ENCODE measurements at regions not wholly inside any gene's neighbourhood (a gene's known extent, or its start where the extent isn't known, plus 50 kb on each side); places are given as distances from the start of the nearest gene placed in this dataset.

DNA sequence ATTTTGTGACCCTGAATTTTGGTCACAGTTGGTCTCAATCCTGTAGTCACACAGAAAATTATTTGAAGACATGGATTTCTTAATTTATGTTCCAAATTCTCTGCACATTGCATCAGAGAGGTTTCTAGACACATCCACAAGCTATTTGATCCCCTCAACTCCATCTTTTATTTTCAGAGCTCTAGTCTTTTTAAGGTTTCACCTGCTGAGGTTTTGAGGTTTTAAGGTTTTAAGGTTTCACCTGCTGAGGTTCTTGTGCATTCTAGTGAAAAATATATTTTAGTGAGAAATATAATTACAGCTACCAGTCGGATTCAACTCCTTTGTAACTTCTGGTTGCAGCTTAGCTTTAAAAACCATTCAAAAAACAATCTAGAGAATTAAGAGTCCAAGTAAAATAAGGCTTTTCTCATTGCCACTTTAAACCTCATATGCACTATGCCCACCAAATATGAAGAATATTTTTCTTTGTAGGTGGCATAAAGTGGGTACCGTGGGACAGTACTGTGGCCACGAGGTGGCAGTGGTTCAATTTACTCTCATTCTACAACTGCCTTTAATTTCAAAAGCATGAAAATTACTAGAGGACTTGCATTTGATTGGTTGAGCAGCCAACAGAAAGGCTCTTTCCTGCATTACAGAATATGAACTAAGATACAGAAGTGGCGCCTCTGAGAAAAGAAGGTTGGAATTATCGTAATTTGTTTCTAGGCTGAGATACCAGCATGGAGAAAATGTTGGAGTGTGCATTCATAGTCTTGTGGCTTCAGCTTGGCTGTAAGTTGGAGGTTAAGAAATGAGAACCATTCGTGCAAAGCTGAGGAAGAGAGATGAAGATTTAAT, 366.5 kb upstream of the OR4E1 start:
- H3K36me3 ChIP-seq = no peaks in the 10 kb centered on the region
- no peak overlapping the region for H3K9ac ChIP-seq
- peaks cover 23% of the 10 kb centered on the region; the same call in 1 of the 2 replicates for H3K27me3 ChIP-seq
- no peaks in the 10 kb centered on the region for H3K4me1 ChIP-seq
- H3K27ac ChIP-seq = no peak overlapping the region
- no peak for TF ChIP-seq Cebpa-rat (IDR thresholded peaks at IDR 0.05)
- peaks cover 7% of the 10 kb centered on the region; the same call in 1 of the 2 replicates for H4K20me1 ChIP-seq
- no peak overlapping the region for H3K4me2 ChIP-seq
- no peaks in the 10 kb centered on the region for H3K9me3 ChIP-seq
- H3K4me3 ChIP-seq = no peak overlapping the region

DNA sequence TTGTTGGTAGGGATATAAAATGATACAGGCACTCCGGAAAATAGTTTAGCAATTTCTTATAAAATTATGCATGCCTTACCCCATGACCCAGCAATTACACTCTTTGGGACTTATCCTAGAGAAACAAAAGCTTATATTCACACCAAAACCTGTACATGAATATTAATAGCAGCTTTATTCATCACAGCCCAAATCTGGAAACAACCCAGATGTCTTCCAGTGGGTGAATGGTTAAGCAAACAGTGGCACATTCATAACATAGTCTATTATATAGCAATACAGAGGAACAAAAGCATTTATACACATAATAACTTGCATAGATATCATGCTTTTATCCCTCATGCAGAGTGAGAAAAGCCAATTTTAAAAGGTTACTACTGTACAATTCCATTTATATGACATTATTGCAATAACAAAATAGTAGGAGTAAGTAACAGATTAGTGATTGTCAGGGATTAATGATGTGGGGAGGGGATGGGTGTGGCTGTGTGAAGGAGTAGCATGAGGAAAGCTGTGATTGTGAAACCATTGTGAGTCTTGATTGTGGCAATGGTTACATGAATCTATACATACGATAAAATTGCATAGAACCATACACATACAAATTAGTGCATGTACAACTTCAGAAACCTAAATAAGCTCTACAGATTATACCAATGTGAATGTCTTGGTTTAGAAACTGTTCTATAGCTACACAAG, 363.1 kb upstream of the OR4E1 start:
- Histone ChIP-seq H3K36me3 (no peaks in the 10 kb centered on the region), H3K27me3 (peaks cover 12% of the 10 kb centered on the region; the same call in 1 of the 2 replicates), H4K20me1 (peaks cover 7% of the 10 kb centered on the region; the same call in 1 of the 2 replicates), H3K9ac (no peak overlapping the region), H3K4me1 (no peaks in the 10 kb centered on the region), H3K9me3 (no peaks in the 10 kb centered on the region), H3K27ac (no peak overlapping the region), H3K4me2 (no peak overlapping the region), H3K4me3 (no peak overlapping the region)
- TF ChIP-seq Cebpa-rat (IDR thresholded peaks at IDR 0.05) = no peak

DNA sequence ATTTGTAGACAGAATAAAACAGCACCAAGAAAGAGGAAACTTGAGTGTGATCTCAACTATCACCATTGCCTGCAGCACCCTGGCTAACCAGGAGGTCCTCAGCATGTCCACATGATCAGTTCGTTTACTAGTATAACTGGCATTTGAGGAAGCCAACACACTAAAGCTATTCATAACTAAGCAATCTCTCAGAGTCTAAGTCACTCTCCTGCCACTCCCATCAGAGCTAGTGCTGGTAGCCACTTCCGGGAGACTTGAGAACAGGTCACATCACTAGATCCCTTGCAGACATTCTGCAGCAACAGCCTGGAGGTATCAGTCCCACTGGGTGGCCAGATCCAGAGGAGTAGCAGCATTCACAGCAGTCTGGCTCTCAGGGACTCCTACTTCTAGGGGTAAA, 352.9 kb upstream of the OR4E1 start:
- H4K20me1 ChIP-seq = no peaks in the 10 kb centered on the region
- no peak overlapping the region for H3K4me3 ChIP-seq
- no peaks in the 10 kb centered on the region for H3K9me3 ChIP-seq
- H3K36me3 ChIP-seq = no peaks in the 10 kb centered on the region
- no peak overlapping the region for H3K9ac ChIP-seq
- H3K27me3 ChIP-seq = no peaks in the 10 kb centered on the region; the same call in 1 of the 2 replicates
- TF ChIP-seq Cebpa-rat (IDR thresholded peaks at IDR 0.05) = no peak
- no peak overlapping the region for H3K4me2 ChIP-seq
- no peak overlapping the region for H3K27ac ChIP-seq
- H3K4me1 ChIP-seq = no peaks in the 10 kb centered on the region

GRCh38 chr14:22025879-22026278, 352.3 kb upstream of the OR4E1 start:
- Histone ChIP-seq H3K4me1 (no peaks in the 10 kb centered on the region), H3K9ac (no peak overlapping the region), H3K36me3 (no peaks in the 10 kb centered on the region), H4K20me1 (no peaks in the 10 kb centered on the region), H3K27ac (no peak overlapping the region), H3K4me3 (no peak overlapping the region), H3K4me2 (no peak overlapping the region), H3K9me3 (no peaks in the 10 kb centered on the region), H3K27me3 (no peaks in the 10 kb centered on the region; the same call in 1 of the 2 replicates)
- no peak for TF ChIP-seq Cebpa-rat (IDR thresholded peaks at IDR 0.05)

GRCh38 chr14:22024137-22024536, 350.5 kb upstream of the OR4E1 start:
- no peaks in the 10 kb centered on the region for H3K9me3 ChIP-seq
- H3K4me3 ChIP-seq = no peak overlapping the region
- no peaks in the 10 kb centered on the region for H4K20me1 ChIP-seq
- no peak for TF ChIP-seq Cebpa-rat (IDR thresholded peaks at IDR 0.05)
- H3K27me3 ChIP-seq = no peaks in the 10 kb centered on the region; the same call in 1 of the 2 replicates
- no peak overlapping the region for H3K27ac ChIP-seq
- H3K4me1 ChIP-seq = no peaks in the 10 kb centered on the region
- no peaks in the 10 kb centered on the region for H3K36me3 ChIP-seq
- no peak overlapping the region for H3K4me2 ChIP-seq
- no peak overlapping the region for H3K9ac ChIP-seq

GRCh38 chr14:22018890-22019289, 345.3 kb upstream of the OR4E1 start:
- Histone ChIP-seq H3K4me2 (no peak overlapping the region), H4K20me1 (no peaks in the 10 kb centered on the region), H3K9me3 (no peaks in the 10 kb centered on the region), H3K9ac (no peak overlapping the region), H3K4me1 (no peaks in the 10 kb centered on the region), H3K27me3 (no peaks in the 10 kb centered on the region; the same call in 1 of the 2 replicates), H3K36me3 (no peaks in the 10 kb centered on the region), H3K4me3 (no peak overlapping the region), H3K27ac (no peak overlapping the region)
- no peak for TF ChIP-seq Cebpa-rat (IDR thresholded peaks at IDR 0.05)

GRCh38 chr14:22012452-22012851, 338.8 kb upstream of the OR4E1 start:
- Histone ChIP-seq H3K9me3 (no peaks in the 10 kb centered on the region), H3K36me3 (no peaks in the 10 kb centered on the region), H3K27me3 (no peaks in the 10 kb centered on the region), H3K4me3 (no peak overlapping the region), H3K9ac (no peak overlapping the region), H4K20me1 (no peaks in the 10 kb centered on the region), H3K4me2 (no peak overlapping the region), H3K27ac (no peak overlapping the region), H3K4me1 (no peaks in the 10 kb centered on the region)
- no peak for TF ChIP-seq Cebpa-rat (IDR thresholded peaks at IDR 0.05)

DNA sequence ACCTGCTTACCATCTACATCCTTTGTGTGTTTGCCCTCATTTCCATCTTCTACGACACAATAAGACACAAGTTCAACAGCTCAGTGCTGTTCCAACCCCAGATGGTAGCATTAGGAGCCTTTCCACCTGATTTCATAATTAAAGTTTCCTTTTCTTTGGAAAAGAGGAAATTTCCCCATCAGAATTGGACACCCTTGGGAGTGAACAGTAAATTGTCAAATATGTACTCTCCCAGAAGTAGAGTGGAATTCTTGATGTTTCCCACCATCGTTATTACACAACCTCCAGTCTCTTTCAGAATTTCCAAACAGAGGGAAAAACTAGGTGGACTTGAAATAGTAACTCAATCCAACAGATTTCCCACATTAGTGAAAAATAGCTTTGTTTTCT, 337.6 kb upstream of the OR4E1 start:
- no peaks in the 10 kb centered on the region for H3K9me3 ChIP-seq
- H3K4me3 ChIP-seq = no peak overlapping the region
- no peaks in the 10 kb centered on the region for H4K20me1 ChIP-seq
- H3K4me2 ChIP-seq = no peak overlapping the region
- H3K27me3 ChIP-seq = no peaks in the 10 kb centered on the region
- H3K27ac ChIP-seq = no peak overlapping the region
- no peak overlapping the region for H3K9ac ChIP-seq
- no peaks in the 10 kb centered on the region for H3K4me1 ChIP-seq
- TF ChIP-seq Cebpa-rat (IDR thresholded peaks at IDR 0.05) = no peak
- H3K36me3 ChIP-seq = no peaks in the 10 kb centered on the region

GRCh38 chr14:22010545-22011252, 337.1 kb upstream of the OR4E1 start:
- H3K27ac ChIP-seq = no peak overlapping the region
- no peaks in the 10 kb centered on the region for H3K9me3 ChIP-seq
- H3K9ac ChIP-seq = no peak overlapping the region
- no peaks in the 10 kb centered on the region for H3K4me1 ChIP-seq
- no peak overlapping the region for H3K4me3 ChIP-seq
- no peak for TF ChIP-seq Cebpa-rat (IDR thresholded peaks at IDR 0.05)
- H3K36me3 ChIP-seq = no peaks in the 10 kb centered on the region
- no peaks in the 10 kb centered on the region for H4K20me1 ChIP-seq
- no peaks in the 10 kb centered on the region for H3K27me3 ChIP-seq
- H3K4me2 ChIP-seq = no peak overlapping the region

GRCh38 chr14:22008766-22009165, 335.1 kb upstream of the OR4E1 start:
- H3K27me3 ChIP-seq = no peaks in the 10 kb centered on the region
- H3K4me1 ChIP-seq = no peaks in the 10 kb centered on the region
- no peaks in the 10 kb centered on the region for H4K20me1 ChIP-seq
- no peaks in the 10 kb centered on the region for H3K36me3 ChIP-seq
- no peak overlapping the region for H3K9ac ChIP-seq
- no peaks in the 10 kb centered on the region for H3K9me3 ChIP-seq
- no peak overlapping the region for H3K4me3 ChIP-seq
- H3K4me2 ChIP-seq = no peak overlapping the region
- no peak for TF ChIP-seq Cebpa-rat (IDR thresholded peaks at IDR 0.05)
- no peak overlapping the region for H3K27ac ChIP-seq

Measured in BLaER1 (cell line).